ENCODE measurements at regions not wholly inside any gene's neighbourhood (a gene's known extent, or its start where the extent isn't known, plus 50 kb on each side); places are given as distances from the start of the nearest gene placed in this dataset.

DNA sequence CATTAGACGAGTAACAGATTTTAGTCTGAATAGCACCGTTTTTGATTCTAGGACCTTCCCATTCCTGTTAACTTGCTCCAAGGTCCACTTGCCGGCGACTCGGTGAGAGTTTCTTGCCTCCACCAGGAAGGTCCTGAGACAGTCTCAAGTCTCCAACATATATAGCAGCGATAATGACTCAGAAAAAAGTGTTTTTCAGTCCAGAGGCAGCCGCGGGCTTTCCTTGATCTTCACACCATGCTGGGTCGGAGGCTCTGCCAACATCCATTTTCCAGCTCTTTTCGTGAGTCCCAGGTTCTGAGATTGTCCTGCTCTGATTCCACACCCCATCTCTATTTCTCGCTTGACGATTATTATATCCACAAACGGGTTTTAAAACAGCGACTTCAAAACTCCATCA lies 170.5 kb downstream of the GPX5 start:
- no peak for DNase-seq (ENCODE audit: low read depth in 1 of 2, low spot score in 1 of 2)

DNA sequence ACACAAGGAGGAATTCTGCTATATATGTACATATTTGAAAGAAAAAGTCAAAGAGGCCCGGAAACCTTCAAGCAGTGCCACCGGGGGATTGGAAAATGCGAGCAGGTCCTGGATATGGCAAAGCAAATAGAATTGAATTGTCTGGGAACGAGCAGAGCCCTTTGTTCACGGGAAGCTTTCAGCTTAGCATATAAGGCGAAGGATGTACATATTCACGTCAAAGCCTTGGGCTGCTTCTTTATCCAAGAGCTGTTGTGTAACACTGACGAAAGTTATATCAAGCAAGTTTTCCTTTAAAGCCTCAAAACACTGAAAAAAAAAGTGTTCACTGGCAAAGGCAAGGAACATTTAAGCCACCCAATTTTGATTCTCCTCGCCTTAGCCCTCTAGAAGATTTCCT lies 171.0 kb downstream of the GPX5 start:
- DNase-seq (ENCODE audit: low read depth in 1 of 2, low spot score in 1 of 2): no peak

DNA sequence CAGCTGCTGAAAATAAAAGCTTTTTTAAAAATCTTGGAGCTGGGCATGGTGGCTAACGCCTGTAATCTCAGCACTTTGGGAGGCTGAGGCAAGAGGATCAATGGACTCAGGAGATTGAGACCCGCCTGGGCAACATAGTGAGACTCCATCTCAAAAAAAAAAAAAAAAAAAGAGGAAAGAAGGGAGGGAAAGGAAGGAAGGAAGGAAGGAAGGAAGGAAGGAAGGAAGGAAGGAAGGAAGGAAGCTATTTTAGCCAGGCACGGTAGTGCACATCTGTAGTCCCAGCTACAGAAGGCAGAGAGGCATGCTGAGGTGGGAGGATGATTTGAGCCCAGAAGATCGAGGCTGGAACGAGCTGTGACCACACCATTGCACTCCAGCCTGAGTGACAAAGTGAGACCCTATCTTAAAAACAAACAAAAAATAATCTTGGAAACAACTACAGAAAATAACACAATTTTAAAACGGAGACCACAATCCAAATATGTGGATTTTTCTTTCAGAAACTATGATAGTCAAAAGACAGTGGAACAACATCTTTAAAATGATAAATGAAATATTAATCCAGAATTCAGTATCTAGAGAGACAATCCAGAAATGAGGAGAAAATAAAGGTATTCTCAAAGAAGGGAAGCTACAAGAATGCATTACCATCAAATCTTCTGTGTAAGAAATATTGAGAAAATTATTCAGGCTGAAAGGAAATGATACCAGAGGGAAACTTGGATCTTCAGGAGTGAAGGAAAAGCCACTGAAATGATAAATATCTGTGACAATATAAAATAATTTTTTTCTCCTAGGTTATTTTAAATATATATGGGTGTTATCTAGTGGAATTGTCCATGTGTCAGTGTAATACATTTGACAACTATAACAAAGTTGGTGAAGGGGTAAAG lies 182.0 kb downstream of the GPX5 start:
- DNase-seq (ENCODE audit: low read depth in 1 of 2, low spot score in 1 of 2): no peak

DNA sequence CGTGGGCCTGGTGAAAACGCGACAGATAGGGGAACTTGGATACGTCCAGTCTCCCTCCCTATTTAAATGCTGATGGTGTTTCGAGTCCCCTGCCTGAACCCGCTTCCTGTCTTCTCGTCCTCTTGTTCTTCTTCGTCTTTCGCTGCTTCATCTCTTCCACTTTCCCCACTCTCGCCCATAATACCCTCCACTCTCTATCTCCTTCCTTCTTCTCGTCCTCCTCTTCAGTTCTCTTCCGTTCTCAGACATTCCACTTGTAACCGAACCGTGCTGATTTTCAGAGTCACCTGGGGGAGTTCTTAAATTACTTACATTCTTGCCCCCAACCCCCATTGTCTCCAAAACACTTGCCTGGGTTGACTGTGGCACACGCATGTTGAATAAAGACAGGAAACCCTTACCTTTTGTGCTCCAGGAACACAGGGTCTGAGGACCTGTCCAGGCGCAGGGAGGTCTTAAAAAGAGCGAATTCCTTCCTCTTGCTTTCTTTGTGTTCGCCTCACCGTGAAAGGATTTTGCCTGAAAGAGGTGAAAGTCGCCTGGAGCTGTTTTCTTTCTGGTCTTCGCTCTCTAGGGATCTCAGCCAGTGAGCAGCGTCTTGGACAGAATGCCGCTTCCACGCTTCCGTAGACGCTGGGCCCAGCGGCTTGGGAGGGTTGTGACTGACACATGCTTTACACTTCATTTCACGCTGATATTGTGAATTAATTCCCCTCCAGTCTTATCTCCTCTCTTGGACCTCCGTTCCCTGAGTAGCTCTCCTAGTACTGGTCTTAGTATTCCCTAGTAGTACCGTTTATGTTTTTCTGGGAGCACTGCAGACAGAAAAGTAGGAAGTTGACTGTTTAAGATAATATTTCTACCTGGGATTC lies 184.0 kb downstream of the GPX5 start:
- no peak for DNase-seq (ENCODE audit: low read depth in 1 of 2, low spot score in 1 of 2)

DNA sequence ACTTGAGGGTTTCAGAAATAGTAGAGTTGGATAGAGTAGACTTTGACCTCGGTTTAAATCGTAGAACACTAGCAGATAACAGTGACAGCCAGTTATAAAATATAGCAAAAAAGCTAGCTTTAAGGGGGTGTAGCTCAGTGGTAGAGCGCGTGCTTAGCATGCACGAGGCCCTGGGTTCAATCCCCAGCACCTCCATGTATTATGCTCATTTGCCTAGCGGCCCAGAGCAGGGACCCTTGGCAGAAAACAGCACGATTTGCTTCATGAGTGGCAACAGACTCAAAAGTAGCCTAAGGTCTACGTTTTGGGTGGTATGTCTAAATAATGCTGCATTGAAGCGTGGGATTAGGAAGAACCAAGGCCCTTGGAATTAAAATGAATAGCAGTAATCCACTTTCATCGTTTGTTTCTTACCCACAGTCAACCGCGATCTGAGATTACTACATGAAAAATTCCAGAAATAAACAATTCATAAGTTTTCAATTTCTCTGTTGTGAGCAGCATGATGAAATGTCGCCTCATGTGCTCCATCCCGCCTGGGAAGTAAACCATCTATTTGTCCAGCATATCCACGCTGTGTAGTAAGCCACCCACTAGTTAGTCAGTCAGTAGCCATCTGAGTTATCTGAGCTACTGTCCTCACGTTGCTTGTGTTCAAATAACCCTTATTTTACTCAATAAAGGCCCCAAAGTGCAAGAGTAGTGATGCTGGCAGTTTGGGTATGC lies 184.9 kb downstream of the GPX5 start:
- no peak for DNase-seq (ENCODE audit: low read depth in 1 of 2, low spot score in 1 of 2)

DNA sequence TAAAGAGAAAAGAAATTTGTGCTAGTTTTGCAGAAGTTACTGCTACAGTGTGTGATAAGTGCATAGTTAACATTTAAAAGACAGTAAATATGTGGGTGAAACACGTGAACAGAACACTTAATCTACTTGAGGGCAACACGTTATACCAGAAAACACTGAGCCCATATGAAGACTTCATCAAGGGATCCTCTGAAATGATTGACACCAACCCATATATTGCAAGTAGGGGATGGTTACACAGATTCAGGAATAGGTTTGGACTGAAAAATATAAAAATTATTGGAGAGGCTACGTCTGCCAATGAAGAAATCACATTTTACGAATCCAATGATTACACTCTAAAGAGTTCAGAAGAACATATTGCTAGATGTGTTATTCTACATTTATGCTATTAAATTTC lies 185.6 kb downstream of the GPX5 start:
- DNase-seq (ENCODE audit: low read depth in 1 of 2, low spot score in 1 of 2): no peak

DNA sequence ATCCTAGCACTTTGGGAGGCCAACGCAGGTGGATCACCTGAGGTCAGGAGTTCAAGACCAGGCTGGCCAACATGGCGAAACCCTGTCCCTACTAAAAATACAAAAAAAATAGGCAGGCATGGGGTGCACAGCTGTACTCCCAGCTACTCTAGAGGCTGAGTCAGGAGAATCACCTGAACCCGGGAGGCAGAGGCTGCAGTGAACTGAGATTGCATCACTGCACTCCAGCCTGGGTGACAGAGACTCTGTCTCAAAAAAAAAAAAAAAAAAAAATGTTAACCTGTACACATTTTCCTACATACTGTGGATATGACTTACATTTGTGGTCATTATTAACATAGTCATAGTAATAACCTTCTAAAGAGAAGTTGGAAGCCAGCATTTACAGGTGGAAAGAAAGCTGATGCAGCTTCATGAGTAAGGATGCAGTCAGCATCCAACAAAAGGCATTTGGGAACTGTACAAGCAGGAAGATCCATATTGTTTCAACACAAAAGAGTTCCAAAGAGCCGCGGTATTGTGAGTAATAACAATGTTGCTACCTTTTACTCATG lies 186.2 kb downstream of the GPX5 start:
- no peak for DNase-seq (ENCODE audit: low read depth in 1 of 2, low spot score in 1 of 2)

DNA sequence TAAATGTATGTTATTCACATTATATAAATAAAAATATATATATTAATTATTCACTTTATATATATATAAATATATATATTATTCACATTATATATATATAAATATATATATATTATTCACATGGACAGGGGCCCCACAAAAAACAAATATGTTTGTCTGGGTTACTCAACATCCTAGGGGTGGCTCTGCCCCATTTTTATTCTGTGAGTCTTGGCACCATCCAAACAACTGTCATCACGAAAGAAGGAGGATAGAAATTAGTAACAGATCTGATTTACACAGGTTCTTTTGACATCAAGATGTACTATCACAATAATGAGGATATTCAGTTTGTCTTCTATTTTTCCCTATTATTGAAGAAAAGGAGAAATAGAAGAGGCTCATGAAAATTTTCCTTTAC lies 187.3 kb downstream of the GPX5 start:
- DNase-seq (ENCODE audit: low read depth in 1 of 2, low spot score in 1 of 2): no peak

DNA sequence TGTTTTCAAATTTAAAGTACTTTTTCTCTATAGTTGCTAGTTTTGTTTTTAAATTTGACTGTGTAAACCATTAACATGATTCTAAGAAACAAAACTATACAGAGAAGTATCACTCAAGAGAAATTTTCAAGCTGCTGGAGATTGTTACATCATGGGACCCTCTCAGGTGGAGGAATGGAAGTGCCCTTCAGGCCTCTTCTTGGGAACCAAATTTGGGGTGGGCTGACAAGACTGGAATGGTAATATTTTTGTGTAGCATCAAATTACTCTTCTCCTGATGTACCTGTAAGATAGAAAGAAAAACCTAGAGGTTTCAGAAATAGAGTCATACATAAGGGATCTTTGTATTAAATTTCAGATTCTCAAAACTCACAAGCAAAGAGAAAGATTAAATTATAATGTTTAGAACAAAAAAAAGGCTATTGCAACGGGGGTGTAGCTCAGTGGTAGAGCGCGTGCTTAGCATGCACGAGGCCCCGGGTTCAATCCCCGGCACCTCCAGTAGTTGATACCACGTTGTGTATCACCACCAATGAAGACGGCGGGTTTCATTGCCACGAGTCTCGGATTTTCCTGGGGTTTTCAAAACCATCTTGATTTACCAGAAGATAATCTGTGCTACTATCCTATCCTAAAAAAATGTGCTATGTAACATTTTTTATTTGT lies 193.7 kb downstream of the GPX5 start:
- DNase-seq (ENCODE audit: low read depth in 1 of 2, low spot score in 1 of 2): no peak

DNA sequence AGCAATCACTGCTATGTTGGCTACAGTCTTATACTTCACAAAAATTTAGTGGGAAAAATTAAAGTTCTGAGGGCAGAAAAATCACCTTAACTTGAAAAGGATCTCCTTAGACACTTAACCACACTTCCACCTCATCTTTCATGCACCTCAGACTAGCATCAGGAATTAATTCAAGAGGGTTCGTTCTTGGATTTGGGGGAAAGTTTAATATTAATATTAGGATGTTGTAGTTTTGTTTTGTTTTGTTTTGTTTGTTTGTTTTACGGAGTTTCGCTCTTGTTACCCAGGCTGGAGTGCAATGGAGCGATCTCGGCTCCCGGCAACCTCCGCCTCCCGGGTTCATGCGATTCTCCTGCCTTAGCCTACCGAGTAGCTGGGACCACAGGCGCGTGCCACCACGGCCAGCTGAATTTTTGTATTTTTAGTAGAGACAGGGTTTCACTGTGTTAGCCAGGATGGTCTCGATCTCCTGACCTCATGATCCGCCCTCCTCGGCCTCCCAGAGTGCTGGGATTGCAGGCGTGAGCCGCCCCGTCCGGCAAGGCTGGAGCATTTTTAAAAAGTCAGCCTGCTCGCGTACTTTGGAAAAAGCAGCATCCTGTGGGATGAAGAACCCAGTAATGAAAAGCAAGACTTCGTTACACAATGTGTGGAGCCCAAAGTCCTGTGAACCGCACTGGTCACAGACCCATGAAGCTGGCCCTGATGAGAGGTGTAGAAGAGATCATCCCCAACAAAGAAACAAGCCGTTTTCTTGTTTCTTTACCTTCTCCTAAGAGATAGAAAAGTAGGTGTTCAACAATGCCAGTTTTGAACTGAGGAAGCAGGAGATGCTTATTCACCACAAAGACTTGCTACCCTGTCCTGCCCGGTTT lies 194.9 kb downstream of the GPX5 start:
- DNase-seq (ENCODE audit: low read depth in 1 of 2, low spot score in 1 of 2): no peak

DNA sequence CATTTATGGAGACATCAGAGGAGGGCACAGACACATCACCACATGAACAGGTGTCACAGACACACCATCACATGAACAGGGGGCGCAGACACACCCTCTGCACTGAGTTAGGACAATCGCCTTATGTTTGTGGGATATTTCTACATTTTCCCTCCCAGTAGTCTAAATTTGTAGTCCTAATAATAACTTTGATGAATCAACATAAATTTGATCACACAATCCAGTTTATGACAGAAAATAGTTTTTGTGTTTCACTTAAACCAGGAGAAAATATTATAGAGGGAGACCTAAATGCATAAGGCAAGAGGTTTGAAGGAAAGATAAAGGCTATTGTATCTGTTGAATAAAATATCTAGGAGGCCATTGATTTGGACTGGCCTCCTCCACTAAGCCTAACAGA lies 195.7 kb downstream of the GPX5 start:
- no peak for DNase-seq (ENCODE audit: low read depth in 1 of 2, low spot score in 1 of 2)

DNA sequence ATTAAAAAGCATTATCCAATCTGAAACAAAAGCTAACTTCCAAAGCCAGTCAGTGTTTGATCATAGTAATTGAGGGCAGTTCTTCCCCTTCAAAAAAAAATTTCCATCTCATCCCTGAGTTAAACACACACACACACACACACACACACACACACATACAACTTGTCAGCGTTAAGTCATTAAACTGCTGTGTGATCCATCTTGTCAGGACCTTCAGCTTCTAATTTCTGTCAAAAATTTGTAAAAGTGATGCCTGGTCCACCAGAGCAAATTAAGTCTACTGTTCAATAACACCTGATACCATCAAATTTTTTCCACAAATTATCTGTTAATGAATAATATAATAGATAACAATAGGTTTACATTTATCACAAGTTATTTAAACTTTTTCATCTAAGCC lies 198.7 kb downstream of the GPX5 start:
- no peak for DNase-seq (ENCODE audit: low read depth in 1 of 2, low spot score in 1 of 2)

DNA sequence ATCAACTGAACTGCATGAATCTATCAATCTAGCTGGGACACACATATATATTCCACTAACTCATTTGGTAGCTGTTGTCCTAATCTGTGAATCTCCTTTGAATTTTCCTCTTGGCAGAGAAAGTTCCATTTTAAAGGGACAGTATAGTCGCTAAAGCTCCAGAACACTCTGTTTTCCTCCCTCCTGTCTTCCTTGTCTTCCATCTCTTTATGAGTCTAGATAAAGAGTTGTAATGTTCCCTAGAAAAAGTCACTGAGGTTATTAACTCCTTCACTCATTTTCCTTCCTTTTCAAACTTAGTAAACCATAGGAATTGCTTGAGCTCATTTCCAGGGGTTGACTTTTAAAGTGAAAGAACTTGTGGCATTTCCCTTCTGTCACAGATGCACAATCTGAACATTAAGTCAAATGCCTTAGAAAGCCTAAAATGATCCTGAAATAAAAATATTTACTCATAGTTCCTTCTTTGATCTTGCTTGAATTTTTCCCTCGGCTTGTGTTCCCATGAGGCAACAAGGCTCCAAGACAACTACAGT lies 198.4 kb downstream of the TRIM27 start:
- DNase-seq (ENCODE audit: low read depth in 1 of 2, low spot score in 1 of 2): no peak

DNA sequence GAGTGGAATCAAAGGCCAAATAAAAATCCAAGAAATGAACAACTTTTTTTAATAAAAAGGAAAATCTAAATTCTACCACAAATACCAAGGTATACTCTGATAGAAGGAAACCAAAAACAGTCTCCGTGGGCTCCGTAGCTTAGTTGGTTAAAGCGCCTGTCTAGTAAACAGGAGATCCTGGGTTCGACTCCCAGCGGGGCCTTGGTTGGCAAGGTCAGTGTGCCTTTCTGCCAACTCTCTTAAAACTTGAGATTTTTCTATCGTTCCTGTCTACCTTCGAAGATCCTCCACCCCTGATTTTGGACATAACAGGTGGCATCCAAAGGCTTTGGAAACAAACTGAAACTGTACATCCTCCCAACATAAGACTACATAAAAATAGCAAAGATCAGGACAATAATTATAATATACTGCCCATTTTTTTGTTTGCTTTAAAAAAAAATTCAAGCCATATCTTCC lies 197.9 kb downstream of the TRIM27 start:
- no peak for DNase-seq (ENCODE audit: low read depth in 1 of 2, low spot score in 1 of 2)

DNA sequence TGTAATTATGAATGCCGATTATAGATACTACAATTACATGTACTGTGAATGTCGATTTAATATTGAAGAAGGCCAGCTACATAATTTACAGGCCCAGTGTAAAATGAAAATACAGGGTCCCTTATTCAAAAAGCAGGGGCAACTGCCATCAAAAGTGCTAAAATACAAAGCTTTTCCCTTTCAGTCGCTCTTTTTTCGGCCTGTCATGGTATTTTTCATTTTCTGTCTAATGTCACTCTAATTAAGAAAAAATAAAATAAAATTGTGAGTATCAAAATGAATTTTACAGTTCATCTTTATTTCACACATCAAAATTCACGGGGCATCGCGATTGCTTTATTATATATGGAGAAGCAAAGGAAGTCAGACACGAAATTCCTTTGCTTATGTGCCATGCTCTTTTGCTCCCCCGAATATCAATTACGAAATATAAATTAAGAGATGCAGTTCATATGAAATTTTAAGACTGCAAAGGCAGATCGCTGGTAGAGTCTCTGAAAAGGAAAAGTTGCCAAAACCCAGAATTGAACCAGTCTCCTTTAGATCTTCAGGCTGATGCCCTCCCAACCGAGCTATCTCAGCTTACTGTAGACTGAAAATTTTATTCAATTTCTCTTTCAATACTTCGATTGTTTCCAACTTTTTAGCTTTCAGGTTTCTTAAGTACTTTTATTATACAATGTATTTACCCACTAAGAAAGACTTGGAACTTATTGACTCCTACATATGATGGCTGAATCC lies 197.0 kb downstream of the TRIM27 start:
- no peak for DNase-seq (ENCODE audit: low read depth in 1 of 2, low spot score in 1 of 2)

DNA sequence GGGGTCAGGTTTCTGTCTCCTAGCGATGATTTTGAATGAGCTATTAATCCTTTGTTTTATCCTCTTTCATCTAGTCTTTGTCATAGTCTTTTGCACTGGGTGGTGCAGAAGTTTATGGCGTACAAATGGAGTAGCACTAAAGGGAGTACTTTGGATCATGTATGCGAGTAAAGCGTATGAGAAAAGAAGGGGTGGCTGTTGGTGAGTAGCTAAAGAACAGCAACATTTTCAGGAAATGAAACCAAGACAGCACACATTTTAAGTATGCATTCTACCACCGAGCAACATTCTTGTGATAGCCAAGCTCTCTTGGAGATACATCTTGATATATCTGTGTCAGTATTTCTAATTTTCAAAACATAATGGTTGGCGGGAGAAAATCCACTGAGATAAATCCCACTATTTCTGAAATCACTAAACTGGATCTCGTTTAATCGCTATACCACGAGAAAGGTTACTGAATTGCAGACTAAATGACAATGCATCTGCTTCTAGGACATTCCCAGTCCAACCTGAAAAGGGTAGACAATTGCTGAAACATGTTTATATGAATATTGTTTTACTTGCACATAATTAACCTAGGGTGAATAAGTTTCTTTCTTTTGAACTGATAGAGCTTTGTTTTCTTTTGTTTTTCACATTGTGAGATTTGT lies 196.1 kb downstream of the TRIM27 start:
- no peak for DNase-seq (ENCODE audit: low read depth in 1 of 2, low spot score in 1 of 2)

DNA sequence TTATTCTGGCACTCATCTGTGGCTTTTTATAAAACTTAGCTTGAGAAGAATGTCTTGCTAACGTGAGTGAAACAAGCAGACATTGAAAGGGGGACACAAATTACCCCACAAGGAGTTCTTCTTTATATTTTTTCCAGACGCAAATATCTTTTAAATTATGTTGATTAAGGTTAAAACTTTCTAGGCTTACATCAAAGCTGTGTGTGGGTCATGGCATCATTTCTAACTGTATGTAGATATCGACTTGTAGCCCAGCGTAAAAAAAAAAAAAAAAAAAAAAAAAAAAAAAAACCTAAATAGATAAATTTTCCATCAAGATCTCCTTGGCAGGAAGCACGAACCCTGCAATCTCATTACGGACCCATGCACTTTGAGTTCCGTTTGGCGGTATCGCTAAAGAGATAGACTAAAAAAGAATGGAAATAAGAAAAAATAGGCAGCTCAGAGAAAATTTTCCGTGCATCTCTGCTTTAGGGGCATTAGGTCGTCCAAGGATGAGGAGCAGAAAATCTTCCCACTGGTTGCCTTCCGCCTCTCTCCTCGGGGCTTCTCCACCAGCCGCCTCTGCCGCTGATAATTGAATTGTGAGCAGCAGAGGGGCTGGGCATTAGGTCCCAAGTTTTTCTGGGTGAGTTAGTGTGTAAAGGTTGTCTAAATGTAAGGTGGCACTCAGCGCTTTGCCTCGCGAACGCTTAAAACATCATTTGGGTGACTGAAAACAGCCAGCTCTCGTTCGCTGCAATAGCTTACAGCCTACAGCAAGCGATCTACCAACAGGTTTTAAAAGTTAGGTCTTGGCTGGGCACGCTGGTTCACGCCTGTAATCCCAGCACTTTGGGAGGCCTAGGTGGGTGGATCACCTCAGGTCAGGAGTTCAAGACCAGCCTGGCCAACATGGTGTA lies 194.0 kb downstream of the TRIM27 start:
- no peak for DNase-seq (ENCODE audit: low read depth in 1 of 2, low spot score in 1 of 2)
